ENCODE measurements at regions not wholly inside any gene's neighbourhood (a gene's known extent, or its start where the extent isn't known, plus 50 kb on each side); places are given as distances from the start of the nearest gene placed in this dataset.
"Not testable (repeated sequence)": the region's sequence is repeated elsewhere in the genome, so short reads cannot be mapped to it uniquely, and the experiment has no call there.

- TF ChIP-seq, protein P1, sequence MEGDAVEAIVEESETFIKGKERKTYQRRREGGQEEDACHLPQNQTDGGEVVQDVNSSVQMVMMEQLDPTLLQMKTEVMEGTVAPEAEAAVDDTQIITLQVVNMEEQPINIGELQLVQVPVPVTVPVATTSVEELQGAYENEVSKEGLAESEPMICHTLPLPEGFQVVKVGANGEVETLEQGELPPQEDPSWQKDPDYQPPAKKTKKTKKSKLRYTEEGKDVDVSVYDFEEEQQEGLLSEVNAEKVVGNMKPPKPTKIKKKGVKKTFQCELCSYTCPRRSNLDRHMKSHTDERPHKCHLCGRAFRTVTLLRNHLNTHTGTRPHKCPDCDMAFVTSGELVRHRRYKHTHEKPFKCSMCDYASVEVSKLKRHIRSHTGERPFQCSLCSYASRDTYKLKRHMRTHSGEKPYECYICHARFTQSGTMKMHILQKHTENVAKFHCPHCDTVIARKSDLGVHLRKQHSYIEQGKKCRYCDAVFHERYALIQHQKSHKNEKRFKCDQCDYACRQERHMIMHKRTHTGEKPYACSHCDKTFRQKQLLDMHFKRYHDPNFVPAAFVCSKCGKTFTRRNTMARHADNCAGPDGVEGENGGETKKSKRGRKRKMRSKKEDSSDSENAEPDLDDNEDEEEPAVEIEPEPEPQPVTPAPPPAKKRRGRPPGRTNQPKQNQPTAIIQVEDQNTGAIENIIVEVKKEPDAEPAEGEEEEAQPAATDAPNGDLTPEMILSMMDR (conservative IDR thresholded peaks at IDR 0.05; ENCODE audit: low read depth in 2 of 2), result no peak
Measured at GRCh38 chr14:40218282-40218941, 786.2 kb upstream of the FBXO33 start (continued).

- H3K4me1 ChIP-seq (ENCODE audit: insufficient read depth), result peaks cover 6% of the 10 kb centered on the region; the same call in 1 of the 2 replicates
- no peak overlapping the region for H3K4me3 ChIP-seq
- H3K27ac ChIP-seq (ENCODE audit: low read depth), result no peak overlapping the region
- ATAC-seq (no peak), DNase-seq (ENCODE audit: low spot score) (no peak)
- no peaks in the 10 kb centered on the region for H3K36me3 Mint-ChIP-seq (ENCODE audit: low read depth)
- H2AFZ ChIP-seq, result no peak overlapping the region
- peaks cover 2% of the 10 kb centered on the region for H3K27me3 Mint-ChIP-seq (ENCODE audit: insufficient read depth, low read depth, poor library complexity)
- H3K79me2 ChIP-seq (replicated peaks; ENCODE audit: insufficient read depth), result no peaks in the 10 kb centered on the region
- H3K36me3 ChIP-seq (ENCODE audit: insufficient read depth), result no peaks in the 10 kb centered on the region
- H3K27ac Mint-ChIP-seq, result no peak overlapping the region
- H3K4me3 Mint-ChIP-seq, result no peak overlapping the region
- no peaks in the 10 kb centered on the region for H3K27me3 ChIP-seq (ENCODE audit: insufficient read depth)
- peaks cover 4% of the 10 kb centered on the region for H3K4me1 Mint-ChIP-seq
- H3K4me2 ChIP-seq, result no peak overlapping the region
- no peaks in the 10 kb centered on the region for H3F3A ChIP-seq (replicated peaks; ENCODE audit: low read depth)
- TF ChIP-seq, protein P1 (conservative IDR thresholded peaks at IDR 0.05; ENCODE audit: low read depth in 2 of 2), result no peak
- no peak for TF ChIP-seq EZH2phosphoT487 (IDR thresholded peaks at IDR 0.05; ENCODE audit: unreplicated experiment)
- no peak for TF ChIP-seq CREB1 (CRISPR knock-in tag; IDR thresholded peaks at IDR 0.05; ENCODE audit: low read depth)
- no peak for TF ChIP-seq NANOG (IDR thresholded peaks at IDR 0.05; ENCODE audit: borderline replicate concordance)
- no peak for TF ChIP-seq REST (IDR thresholded peaks at IDR 0.05; ENCODE audit: unreplicated experiment)
- no peak for TF ChIP-seq JUNB (IDR thresholded peaks at IDR 0.05; ENCODE audit: unreplicated experiment)
- no peak for TF ChIP-seq EZH2 (IDR thresholded peaks at IDR 0.05; ENCODE audit: low read depth, unreplicated experiment)
- H3K9me3 Mint-ChIP-seq, result peaks cover 3% of the 10 kb centered on the region; the same call in 1 of the 3 replicates
- no peaks in the 10 kb centered on the region for H3K9me2 ChIP-seq (ENCODE audit: insufficient read depth)
- no peaks in the 10 kb centered on the region for H4K20me1 ChIP-seq (replicated peaks; ENCODE audit: insufficient read depth)
Measured at GRCh38 chr14:40216976-40217375, 784.7 kb upstream of the FBXO33 start.

GRCh38 chr14:40216408-40216807, 784.2 kb upstream of the FBXO33 start:
- not testable (repeated sequence) for H3K36me3 Mint-ChIP-seq (ENCODE audit: low read depth)

More at GRCh38 chr14:40216408-40216807, 784.2 kb upstream of the FBXO33 start:
- H3K4me3 ChIP-seq; H3K36me3 ChIP-seq (ENCODE audit: insufficient read depth); H3K27ac ChIP-seq (ENCODE audit: low read depth); H3K27me3 Mint-ChIP-seq (ENCODE audit: insufficient read depth, low read depth, poor library complexity); H3K4me2 ChIP-seq; DNase-seq (ENCODE audit: low spot score); H3K9me2 ChIP-seq (ENCODE audit: insufficient read depth); H3K27me3 ChIP-seq (ENCODE audit: insufficient read depth); H3K4me3 Mint-ChIP-seq; H3K4me1 ChIP-seq (ENCODE audit: insufficient read depth); H4K20me1 ChIP-seq (replicated peaks; ENCODE audit: insufficient read depth); H2AFZ ChIP-seq; H3K79me2 ChIP-seq (replicated peaks; ENCODE audit: insufficient read depth); H3K9me3 Mint-ChIP-seq; H3F3A ChIP-seq (replicated peaks; ENCODE audit: low read depth); H3K4me1 Mint-ChIP-seq; ATAC-seq; H3K27ac Mint-ChIP-seq: not testable (repeated sequence)

All from GM23338 (cell line).